ENCODE measurements at regions not wholly inside any gene's neighbourhood (a gene's known extent, or its start where the extent isn't known, plus 50 kb on each side); places are given as distances from the start of the nearest gene placed in this dataset.

- Histone ChIP-seq H3K36me3 (ENCODE audit: control insufficient read depth in 4 of 4, insufficient read depth in 4 of 4, low read length in 4 of 4) (peaks cover 0 to 14% (median 1%) of the 10 kb centered on the region in 4 donors), H3K4me1 (ENCODE audit: control insufficient read depth in 5 of 5, insufficient read depth in 5 of 5, low read length in 5 of 5) (peaks cover 0 to 1% (median 0%) of the 10 kb centered on the region in 5 donors), H3K9ac (ENCODE audit: insufficient read depth in 1 of 2, low read length in 2 of 2) (no peak overlapping the region), H3K4me3 (no peak overlapping the region), H3K27me3 (ENCODE audit: control insufficient read depth in 3 of 3, insufficient read depth in 3 of 3, low read length in 2 of 3) (no peaks in the 10 kb centered on the region), H3K9me3 (ENCODE audit: control insufficient read depth in 4 of 4, insufficient read depth in 3 of 4, low read length in 3 of 4) (no peaks in the 10 kb centered on the region), H3K27ac (ENCODE audit: low read depth in 1 of 2, low read length in 1 of 2) (no peak overlapping the region)
- peak in 1 of 3 donors; percentile 9 for DNase-seq
- no peak for ATAC-seq (ENCODE audit: insufficient read depth, low FRiP score)
- WGBS, 2 donors, result 65 to 76% methylated on average over 4 of the region's 4 CpGs
- no peak for TF ChIP-seq CTCF (IDR thresholded peaks at IDR 0.05; ENCODE audit: control extremely low read depth, extremely low read depth)
These were observed 113.4 kb downstream of the CYRIA start for GRCh38 chr2:16552202-16552601.

- 66 to 69% methylated on average over 2 of the region's 2 CpGs for WGBS, 2 donors
These were observed 117.6 kb downstream of the CYRIA start for GRCh38 chr2:16548036-16548435.

GRCh38 chr2:16546128-16546754 is 119.4 kb downstream of the CYRIA start:
- ATAC-seq (ENCODE audit: insufficient read depth, low FRiP score) (no peak), DNase-seq (peak; percentile 43 to 86 (median 76))

More at GRCh38 chr2:16548036-16548435, 117.6 kb downstream of the CYRIA start:
- Histone ChIP-seq H3K27ac (ENCODE audit: low read depth in 1 of 2, low read length in 1 of 2) (no peak overlapping the region), H3K4me3 (no peak overlapping the region), H3K36me3 (ENCODE audit: control insufficient read depth in 4 of 4, insufficient read depth in 4 of 4, low read length in 4 of 4) (no peaks in the 10 kb centered on the region), H3K4me1 (ENCODE audit: control insufficient read depth in 5 of 5, insufficient read depth in 5 of 5, low read length in 5 of 5) (no peaks in the 10 kb centered on the region), H3K27me3 (ENCODE audit: control insufficient read depth in 3 of 3, insufficient read depth in 3 of 3, low read length in 2 of 3) (no peaks in the 10 kb centered on the region), H3K9ac (ENCODE audit: insufficient read depth in 1 of 2, low read length in 2 of 2) (no peak overlapping the region), H3K9me3 (ENCODE audit: control insufficient read depth in 4 of 4, insufficient read depth in 3 of 4, low read length in 3 of 4) (no peaks in the 10 kb centered on the region)
- ATAC-seq (ENCODE audit: insufficient read depth, low FRiP score), result no peak
- no peak for TF ChIP-seq CTCF (IDR thresholded peaks at IDR 0.05; ENCODE audit: control extremely low read depth, extremely low read depth)
- no peak for DNase-seq

More at GRCh38 chr2:16546128-16546754, 119.4 kb downstream of the CYRIA start:
- Histone ChIP-seq H3K27me3 (ENCODE audit: control insufficient read depth in 3 of 3, insufficient read depth in 3 of 3, low read length in 2 of 3) (no peaks in the 10 kb centered on the region), H3K4me3 (no peak overlapping the region), H3K27ac (ENCODE audit: low read depth in 1 of 2, low read length in 1 of 2) (no peak overlapping the region), H3K9me3 (ENCODE audit: control insufficient read depth in 4 of 4, insufficient read depth in 3 of 4, low read length in 3 of 4) (no peaks in the 10 kb centered on the region), H3K9ac (ENCODE audit: insufficient read depth in 1 of 2, low read length in 2 of 2) (no peak overlapping the region), H3K36me3 (ENCODE audit: control insufficient read depth in 4 of 4, insufficient read depth in 4 of 4, low read length in 4 of 4) (no peaks in the 10 kb centered on the region), H3K4me1 (ENCODE audit: control insufficient read depth in 5 of 5, insufficient read depth in 5 of 5, low read length in 5 of 5) (no peaks in the 10 kb centered on the region)
- no peak for TF ChIP-seq CTCF (IDR thresholded peaks at IDR 0.05; ENCODE audit: control extremely low read depth, extremely low read depth)
- 67 to 77% methylated on average over 2 of the region's 2 CpGs for WGBS, 2 donors
